NCI-H187 treated with DMSO at 0.1 percent for 48 hours (cell line): ENCODE measurements at regions not wholly inside any gene's neighbourhood (a gene's known extent, or its start where the extent isn't known, plus 50 kb on each side); places are given as distances from the start of the nearest gene placed in this dataset.

Source experiments
- DNase-seq: peaks from one replicate; lab custom pipeline; 2025; lab: John Stamatoyannopoulos, UW

GRCh38 chr5:167485061-167485774 lies 806.2 kb upstream of the WWC1 start:
- no peak for DNase-seq

GRCh38 chr5:167488371-167488770 lies 803.1 kb upstream of the WWC1 start:
- DNase-seq, result no peak

- no peak for DNase-seq
Observed at GRCh38 chr5:167489202-167489601, 802.2 kb upstream of the WWC1 start.

DNA sequence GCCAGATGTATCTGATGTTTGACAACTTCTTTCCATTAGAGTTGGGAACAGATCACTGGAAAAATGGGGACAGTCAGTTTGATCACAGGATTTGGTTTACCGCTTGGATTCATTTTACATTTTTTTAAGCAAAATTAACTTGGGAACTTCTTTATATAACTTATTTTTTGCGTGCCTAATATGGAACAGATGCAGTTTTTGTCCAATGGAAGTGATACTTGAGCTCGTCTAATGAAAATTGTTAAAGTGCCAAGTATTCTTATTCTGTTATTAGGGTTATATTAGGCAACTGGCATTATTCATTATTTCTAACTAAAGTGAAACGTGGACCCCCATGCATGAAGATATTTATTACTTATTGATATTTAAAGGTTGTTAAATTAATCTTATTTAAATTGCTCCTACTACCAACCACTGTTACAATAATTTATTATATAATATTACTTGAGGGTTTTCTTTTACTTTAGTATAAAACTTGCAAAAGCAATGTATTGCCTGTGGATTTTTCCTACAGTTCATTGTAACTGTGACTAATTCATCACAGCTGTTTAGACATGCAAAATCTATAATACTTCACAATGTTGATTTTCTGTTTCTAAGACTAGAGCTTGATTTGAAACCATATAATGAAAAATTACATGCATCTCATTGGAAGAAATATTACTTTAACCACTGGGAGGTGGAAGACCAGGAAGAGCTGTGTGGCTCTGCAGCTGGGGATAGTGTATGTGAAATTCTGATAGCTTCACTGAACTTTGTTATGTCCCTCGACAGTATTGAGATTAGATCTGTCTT lies 787.3 kb upstream of the WWC1 start:
- DNase-seq, result no peak

GRCh38 chr5:167507463-167508233 lies 783.8 kb upstream of the WWC1 start:
- no peak for DNase-seq

DNA sequence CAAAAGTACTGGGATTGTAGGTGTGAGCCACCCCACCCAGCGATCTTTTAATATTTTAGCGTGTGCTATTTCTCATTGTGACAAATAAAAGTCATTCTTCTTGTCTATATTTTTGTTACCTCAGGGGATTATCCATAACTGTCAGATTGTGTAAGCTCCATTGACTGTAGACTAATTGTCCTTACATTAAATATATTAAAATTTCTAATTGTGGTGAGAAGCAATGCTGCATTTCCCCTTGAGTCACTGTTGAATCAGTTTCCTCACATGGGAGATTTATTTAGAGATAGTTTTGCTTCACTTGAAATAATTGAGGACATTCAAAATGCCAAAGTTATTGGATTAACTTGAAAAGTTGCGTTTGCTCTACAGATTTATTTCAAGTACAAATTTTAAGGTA lies 782.4 kb upstream of the WWC1 start:
- DNase-seq, result no peak

- no peak for DNase-seq
Observed at GRCh38 chr5:167511276-167511675, 780.2 kb upstream of the WWC1 start.

DNA sequence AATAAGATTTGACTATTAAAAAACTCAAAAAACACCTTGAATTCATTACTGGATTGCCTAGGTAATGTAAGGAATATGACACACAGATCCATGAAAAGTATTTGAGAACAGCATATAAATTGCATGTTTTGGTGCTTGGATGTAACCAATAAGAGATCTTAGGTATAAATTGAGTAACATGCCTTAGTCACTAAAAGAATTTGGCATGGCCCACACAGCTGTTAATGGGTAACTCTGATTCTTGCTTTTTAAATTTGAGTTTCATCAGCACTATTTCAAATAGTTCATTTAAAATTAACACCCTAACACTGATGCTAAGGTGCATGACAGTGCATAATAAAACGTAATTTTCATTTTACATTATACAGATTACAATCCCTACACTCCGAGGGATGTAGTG lies 779.3 kb upstream of the WWC1 start:
- DNase-seq, result no peak

DNA sequence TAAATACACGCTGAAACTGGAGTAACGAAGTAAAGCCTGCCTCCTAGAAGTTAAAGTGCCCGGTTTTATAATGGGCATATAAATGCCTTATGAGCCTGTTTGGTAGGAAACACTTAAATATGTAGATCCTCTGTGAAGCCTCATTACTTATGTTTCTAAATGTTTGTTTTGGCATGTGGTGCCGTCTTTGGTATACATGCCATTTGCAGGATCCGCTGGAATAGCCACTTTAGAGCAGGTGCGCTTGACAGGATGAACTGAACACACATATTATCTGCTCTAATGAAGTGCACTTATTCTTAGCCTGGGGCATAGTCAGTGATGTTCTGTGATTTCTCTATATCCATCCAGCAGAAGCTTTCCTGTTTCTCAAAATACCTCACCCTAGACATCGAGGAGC lies 778.1 kb upstream of the WWC1 start:
- DNase-seq, result peak; percentile 91

DNA sequence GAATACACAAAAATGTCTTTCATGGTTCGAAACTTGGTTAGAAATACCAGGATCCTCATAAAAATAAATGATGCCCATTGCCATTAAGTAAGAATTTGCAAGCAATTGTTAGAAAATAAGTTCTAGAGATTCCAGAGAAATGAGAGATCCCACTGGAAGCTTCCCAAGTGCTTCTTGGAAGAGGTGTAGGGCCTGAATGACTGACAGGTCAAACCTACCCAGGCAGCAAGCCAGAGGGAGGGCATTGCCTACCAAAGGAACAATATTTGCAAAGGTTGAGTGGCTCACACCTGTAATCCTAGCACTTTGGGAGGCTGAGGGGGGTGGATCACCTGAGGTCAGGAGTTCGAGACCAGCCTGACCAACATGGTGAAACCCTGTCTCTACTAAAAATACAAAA lies 777.0 kb upstream of the WWC1 start:
- DNase-seq, result no peak

DNA sequence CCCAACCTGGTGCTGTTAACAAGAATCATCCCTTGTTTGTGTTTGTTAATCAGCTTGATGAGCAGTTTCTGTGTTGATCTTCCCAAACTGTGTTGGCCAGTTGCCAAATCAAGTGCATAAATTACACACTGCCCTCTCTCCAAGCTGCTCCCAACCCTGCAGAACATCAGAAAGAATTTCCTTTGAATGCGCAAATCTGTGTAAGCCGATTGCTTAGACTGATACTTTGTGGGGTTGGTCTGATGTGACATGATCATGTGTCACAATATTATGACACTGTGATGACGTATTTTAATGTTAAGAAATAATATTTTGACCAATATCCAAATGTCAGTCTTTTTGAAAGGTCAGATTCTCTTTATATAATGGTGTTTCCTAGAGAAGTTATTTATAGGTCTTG lies 766.4 kb upstream of the WWC1 start:
- no peak for DNase-seq

DNA sequence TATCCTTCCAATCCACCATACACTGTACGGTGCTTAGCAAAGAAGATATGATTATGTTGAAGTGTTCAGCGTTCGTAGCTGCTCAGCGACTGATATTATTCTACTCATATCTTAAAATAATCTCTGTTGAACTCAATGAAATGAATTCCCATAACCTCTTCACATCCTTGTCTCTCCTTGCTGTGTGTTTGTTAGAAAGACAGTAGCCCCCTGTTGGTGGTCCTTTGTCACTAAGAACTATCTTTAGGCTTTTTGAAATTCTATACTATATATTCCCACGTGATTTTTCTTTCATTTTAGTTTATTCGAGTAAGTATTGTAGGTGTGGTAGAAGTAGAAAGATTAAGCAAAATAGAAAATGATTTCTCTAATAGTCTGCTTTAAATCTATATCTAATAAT lies 762.8 kb upstream of the WWC1 start:
- DNase-seq, result no peak

GRCh38 chr5:167530548-167530947 lies 760.9 kb upstream of the WWC1 start:
- no peak for DNase-seq

- no peak for DNase-seq
Observed at GRCh38 chr5:167533814-167534795, 757.3 kb upstream of the WWC1 start.

DNA sequence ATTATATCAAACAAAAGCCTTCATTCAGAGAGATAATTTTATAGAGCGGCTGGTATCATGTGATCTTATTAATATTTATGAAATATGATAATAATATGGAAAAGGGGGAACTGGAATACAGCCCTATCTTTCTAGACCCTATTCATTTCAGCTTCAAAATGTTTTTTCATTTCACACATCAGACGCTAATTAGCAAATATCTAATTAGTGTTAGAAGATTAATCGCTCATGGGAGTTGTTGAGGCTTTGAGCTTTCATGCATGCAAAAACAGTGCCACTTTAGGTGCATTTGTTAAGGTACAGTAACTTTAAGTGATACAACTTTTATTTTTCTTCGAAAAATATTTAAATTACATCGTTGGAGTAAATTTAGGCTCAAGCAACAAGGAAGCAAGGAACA lies 751.7 kb upstream of the WWC1 start:
- no peak for DNase-seq

DNA sequence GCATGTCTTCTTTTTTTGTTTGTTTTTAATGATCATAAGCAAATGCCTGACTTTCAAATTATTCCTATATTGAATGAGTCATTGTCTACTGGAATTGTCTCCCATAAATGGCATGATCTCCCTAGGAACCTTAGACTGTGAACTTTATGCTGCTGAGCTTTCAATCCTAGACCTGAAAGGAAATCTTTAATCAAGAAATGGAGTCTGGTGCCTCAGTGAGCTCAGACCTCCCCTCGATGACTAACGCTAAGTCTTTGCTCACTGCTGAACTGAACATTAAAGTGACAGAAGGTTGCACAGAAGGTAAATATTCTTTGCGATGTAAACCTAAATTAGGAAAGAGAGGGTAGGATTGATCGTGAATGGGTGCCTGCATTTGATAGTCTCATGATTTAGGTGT lies 745.2 kb upstream of the WWC1 start:
- no peak for DNase-seq

DNA sequence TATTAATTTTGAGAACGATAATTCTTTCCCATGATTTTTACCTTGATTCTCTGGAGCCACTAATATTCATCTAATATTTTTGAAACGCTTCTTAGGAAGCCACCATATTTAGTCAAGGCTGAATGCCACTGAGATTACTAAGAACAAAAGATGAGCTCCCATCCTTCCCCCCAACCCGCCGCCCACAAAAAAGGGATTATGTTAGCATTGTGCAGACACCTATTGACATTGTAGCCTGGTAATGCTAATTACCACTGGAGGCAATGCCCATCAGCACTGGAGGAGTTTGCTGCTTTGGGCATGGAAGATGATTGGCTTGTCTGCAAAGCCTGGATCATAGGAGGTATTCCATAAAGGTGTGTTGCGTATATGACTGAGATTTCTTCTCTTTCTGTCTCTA lies 739.1 kb upstream of the WWC1 start:
- no peak for DNase-seq

DNA sequence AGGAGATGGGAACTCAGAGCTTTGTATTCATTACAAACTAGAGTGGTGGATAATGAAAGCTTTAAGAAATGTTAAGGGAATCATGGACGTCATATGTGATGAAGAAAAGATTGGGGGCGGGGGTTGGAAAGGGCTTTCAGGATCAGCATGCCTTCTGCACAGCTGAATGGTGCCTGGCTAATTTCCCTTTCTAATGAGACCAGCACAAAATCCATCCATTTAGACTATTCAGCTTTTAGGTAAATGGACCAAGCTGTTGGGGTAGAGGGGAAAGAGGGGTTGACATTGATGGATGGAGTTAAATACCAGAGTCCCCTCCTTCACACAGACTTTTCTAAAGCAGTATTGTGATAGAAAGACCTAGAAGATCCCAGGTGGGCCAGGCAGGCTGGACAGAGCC lies 737.9 kb upstream of the WWC1 start:
- DNase-seq, result no peak

GRCh38 chr5:167554564-167555290 lies 736.7 kb upstream of the WWC1 start:
- no peak for DNase-seq

DNA sequence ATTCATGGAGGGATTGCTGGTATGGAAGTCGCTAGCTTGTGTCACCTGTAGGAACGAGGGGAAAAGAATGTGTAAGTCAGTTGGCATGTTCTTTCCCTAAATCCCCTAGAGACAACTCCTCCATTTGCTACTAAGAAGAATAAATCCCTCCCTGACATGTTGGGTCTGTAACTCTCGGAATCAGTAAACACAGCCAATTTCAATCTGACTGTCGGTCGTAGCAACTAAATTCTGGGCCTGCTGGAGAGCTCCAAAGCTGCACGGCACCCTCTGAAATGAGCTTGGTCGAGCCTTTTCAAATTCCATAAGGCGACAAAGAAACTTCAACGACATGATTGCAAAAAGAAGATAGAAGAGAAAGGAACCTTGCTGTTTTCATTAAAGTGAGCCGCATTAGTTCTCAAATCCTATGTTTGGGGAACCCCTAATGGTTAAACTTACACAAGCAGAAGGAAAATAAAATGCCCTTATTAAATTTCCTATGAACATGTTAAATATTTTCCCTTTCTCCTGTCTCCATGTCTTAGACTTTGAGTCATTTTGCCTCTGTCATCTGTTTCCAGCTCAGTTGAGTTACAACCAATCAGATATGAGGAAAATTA lies 735.8 kb upstream of the WWC1 start:
- DNase-seq, result no peak

DNA sequence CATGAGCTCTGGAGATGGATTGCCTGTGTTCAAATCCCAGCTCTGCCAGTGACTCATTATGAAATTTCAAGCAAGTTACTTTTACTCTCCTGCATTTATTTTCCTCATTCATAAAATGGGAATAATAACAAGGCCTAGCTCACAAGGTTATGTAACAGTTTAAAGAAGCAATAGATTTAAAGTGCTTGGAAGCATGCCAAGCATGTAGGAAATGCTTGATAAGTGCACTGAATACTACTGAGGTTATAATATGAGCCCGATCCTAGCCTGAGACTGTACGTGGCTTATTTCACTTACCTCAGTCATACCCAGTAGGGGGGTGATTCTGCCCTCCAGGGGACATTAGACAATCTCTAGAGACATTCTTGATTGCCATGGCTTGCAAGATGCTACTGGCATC lies 734.1 kb upstream of the WWC1 start:
- DNase-seq, result no peak
